Bronchial epithelial cell (primary cell): ENCODE measurements at regions not wholly inside any gene's neighbourhood (a gene's known extent, or its start where the extent isn't known, plus 50 kb on each side); places are given as distances from the start of the nearest gene placed in this dataset.

ENCODE experiments used
- DNase-seq: peaks from one replicate; pipeline ENCODE4 v3.0.0-alpha.2; 2010; ENCODE audit warnings: low read depth
- FAIRE-seq: peaks from 2 replicates; lab custom pipeline; 2011; peaks lifted over from hg19 to GRCh38; lab: Jason Lieb, UNC
- H3K27me3 ChIP-seq: 2 replicates; pipeline ENCODE4 v1.5.1; 2011; ENCODE audit warnings: low read length; ENCODE audit not compliant: control insufficient read depth, insufficient read depth
- H3K36me3 ChIP-seq: 2 replicates; pipeline ENCODE4 v1.5.1; 2011; ENCODE audit warnings: low read length; ENCODE audit not compliant: control insufficient read depth, insufficient read depth
- H3K4me3 ChIP-seq: 2 replicates; pipeline ENCODE4 v1.5.1; 2011; ENCODE audit warnings: mild to moderate bottlenecking, low read depth, low read length, control low read depth
- TF ChIP-seq, protein P1 (sequence below): IDR thresholded peaks from 2 replicates; pipeline ENCODE4 v1.5.1; 2011; ENCODE audit warnings: mild to moderate bottlenecking, moderate library complexity, low read length, control low read depth, inconsistent platforms; ENCODE audit not compliant: insufficient read depth, severe bottlenecking

- TF ChIP-seq, protein P1, sequence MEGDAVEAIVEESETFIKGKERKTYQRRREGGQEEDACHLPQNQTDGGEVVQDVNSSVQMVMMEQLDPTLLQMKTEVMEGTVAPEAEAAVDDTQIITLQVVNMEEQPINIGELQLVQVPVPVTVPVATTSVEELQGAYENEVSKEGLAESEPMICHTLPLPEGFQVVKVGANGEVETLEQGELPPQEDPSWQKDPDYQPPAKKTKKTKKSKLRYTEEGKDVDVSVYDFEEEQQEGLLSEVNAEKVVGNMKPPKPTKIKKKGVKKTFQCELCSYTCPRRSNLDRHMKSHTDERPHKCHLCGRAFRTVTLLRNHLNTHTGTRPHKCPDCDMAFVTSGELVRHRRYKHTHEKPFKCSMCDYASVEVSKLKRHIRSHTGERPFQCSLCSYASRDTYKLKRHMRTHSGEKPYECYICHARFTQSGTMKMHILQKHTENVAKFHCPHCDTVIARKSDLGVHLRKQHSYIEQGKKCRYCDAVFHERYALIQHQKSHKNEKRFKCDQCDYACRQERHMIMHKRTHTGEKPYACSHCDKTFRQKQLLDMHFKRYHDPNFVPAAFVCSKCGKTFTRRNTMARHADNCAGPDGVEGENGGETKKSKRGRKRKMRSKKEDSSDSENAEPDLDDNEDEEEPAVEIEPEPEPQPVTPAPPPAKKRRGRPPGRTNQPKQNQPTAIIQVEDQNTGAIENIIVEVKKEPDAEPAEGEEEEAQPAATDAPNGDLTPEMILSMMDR, result no peak
- Histone ChIP-seq H3K4me3 (no peak overlapping the region), H3K27me3 (no peaks in the 10 kb centered on the region), H3K36me3 (no peaks in the 10 kb centered on the region)
- DNase-seq, result no peak
- FAIRE-seq, result no peak
Observed at GRCh38 chr6:94600636-94601035, 976.7 kb upstream of the MANEA start.

- Histone ChIP-seq H3K36me3 (no peaks in the 10 kb centered on the region), H3K27me3 (no peaks in the 10 kb centered on the region), H3K4me3 (no peak overlapping the region)
- no peak for FAIRE-seq
- TF ChIP-seq, protein P1, result no peak
- DNase-seq, result no peak
Observed at GRCh38 chr6:94597487-94597886, 979.8 kb upstream of the MANEA start.

- no peak for FAIRE-seq
- no peak for DNase-seq
- Histone ChIP-seq H3K27me3 (no peaks in the 10 kb centered on the region), H3K4me3 (no peak overlapping the region), H3K36me3 (no peaks in the 10 kb centered on the region)
- TF ChIP-seq, protein P1, result no peak
Observed at GRCh38 chr6:94590416-94590815, 986.9 kb upstream of the MANEA start.

DNA sequence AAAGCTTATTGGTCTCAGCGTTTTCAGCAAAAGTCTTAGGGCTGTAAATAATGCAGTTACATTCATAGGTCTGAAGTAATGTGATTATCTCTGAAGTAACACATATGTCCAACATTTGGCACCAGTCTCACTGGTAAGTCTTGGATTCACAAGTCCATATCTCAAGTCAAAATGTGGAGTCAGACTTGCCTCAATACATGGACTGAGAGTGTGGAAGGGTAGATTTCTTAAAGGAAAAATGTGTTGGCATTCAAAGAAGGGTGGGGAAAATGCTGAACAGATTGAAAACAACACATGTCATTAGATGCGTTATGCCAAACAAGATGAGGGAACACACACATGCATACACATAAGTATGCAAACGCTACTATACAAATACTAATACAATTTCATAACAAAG is 989.0 kb upstream of the MANEA start:
- no peak for FAIRE-seq
- TF ChIP-seq, protein P1, result no peak
- Histone ChIP-seq H3K4me3 (no peak overlapping the region), H3K36me3 (no peaks in the 10 kb centered on the region), H3K27me3 (no peaks in the 10 kb centered on the region)
- no peak for DNase-seq

DNA sequence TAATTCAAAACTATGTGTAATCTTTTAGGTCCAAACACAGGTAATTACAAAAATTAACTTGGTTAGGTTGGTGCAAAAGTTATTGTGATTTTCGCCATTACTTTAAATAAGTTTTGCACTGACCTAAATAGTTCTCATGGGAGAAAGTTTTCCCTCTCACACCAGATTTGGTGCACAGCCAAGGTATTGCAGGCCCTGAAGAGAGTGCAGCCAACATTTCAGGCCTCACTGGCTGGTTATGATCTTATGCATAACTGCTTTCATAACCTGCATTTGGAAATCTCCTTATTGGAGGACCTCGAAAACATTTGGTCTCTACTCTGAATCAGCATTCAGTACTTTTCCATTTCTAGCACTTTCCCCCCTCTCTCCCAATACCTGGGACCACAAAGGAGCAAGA is 993.1 kb upstream of the MANEA start:
- FAIRE-seq, result no peak
- Histone ChIP-seq H3K27me3 (no peaks in the 10 kb centered on the region), H3K36me3 (no peaks in the 10 kb centered on the region), H3K4me3 (no peak overlapping the region)
- no peak for DNase-seq
- TF ChIP-seq, protein P1, result no peak

DNA sequence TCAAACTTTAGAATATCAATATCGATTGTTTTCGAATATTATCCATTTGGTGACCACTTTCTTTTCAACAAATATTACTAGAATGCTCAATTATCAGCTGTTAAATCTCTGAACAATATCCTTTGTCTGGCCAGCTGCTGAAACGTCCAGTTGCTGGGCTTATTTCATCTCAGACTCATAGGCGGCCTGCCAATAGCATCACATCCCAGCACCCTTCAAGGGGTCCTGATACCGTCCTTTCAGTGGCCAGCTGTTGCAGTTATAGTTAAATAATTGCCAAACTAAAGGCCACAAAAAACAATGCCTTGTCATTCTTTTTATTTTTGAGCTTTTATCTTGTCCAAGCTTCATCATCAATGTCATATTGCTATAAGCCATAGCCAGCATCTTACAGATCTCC is 1006.8 kb upstream of the MANEA start:
- H3K27me3 ChIP-seq, result no peaks in the 10 kb centered on the region
- TF ChIP-seq, protein P1, result no peak
- H3K36me3 ChIP-seq, result no peaks in the 10 kb centered on the region
- no peak for DNase-seq
- no peak for FAIRE-seq
- no peak overlapping the region for H3K4me3 ChIP-seq
